Astrocyte of the hippocampus (primary cell): ENCODE measurements at regions not wholly inside any gene's neighbourhood (a gene's known extent, or its start where the extent isn't known, plus 50 kb on each side); places are given as distances from the start of the nearest gene placed in this dataset.
A peak's percentile ranks its signal among the peaks of the same experiment; 100 is the strongest.

ENCODE experiments used
- DNase-seq: peaks from one replicate; pipeline ENCODE4 v3.0.0; 2011; ENCODE audit warnings: low read depth, low spot score

GRCh38 chr14:29109589-29109988 is 343.0 kb downstream of the FOXG1 start:
- DNase-seq, result no peak

GRCh38 chr14:29111554-29111953 is 345.0 kb downstream of the FOXG1 start:
- no peak for DNase-seq

GRCh38 chr14:29123017-29123416 is 356.4 kb downstream of the FOXG1 start:
- DNase-seq, result no peak

GRCh38 chr14:29126361-29126760 is 359.8 kb downstream of the FOXG1 start:
- no peak for DNase-seq

- no peak for DNase-seq
Measured at GRCh38 chr14:29126865-29127264, 360.3 kb downstream of the FOXG1 start.

GRCh38 chr14:29140016-29140415 is 373.4 kb downstream of the FOXG1 start:
- no peak for DNase-seq

GRCh38 chr14:29144621-29145020 is 378.0 kb downstream of the FOXG1 start:
- DNase-seq, result peak; percentile 37

- no peak for DNase-seq
Measured at GRCh38 chr14:29148221-29148620, 381.6 kb downstream of the FOXG1 start.

GRCh38 chr14:29149798-29150197 is 383.2 kb downstream of the FOXG1 start:
- DNase-seq, result no peak

GRCh38 chr14:29150659-29151058 is 384.1 kb downstream of the FOXG1 start:
- no peak for DNase-seq

- no peak for DNase-seq
Measured at GRCh38 chr14:29156096-29156495, 389.5 kb downstream of the FOXG1 start.

- no peak for DNase-seq
Measured at GRCh38 chr14:29161593-29161992, 395.0 kb downstream of the FOXG1 start.

GRCh38 chr14:29163109-29163508 is 396.5 kb downstream of the FOXG1 start:
- DNase-seq, result no peak

- no peak for DNase-seq
Measured at GRCh38 chr14:29165431-29165830, 398.8 kb downstream of the FOXG1 start.

GRCh38 chr14:29166507-29166906 is 399.9 kb downstream of the FOXG1 start:
- DNase-seq, result no peak

- no peak for DNase-seq
Measured at GRCh38 chr14:29168149-29168548, 401.6 kb downstream of the FOXG1 start.

- DNase-seq, result no peak
Measured at GRCh38 chr14:29169408-29169807, 402.8 kb downstream of the FOXG1 start.

GRCh38 chr14:29175706-29176105 is 409.1 kb downstream of the FOXG1 start:
- DNase-seq, result no peak

- DNase-seq, result no peak
Measured at GRCh38 chr14:29176876-29177275, 410.3 kb downstream of the FOXG1 start.

GRCh38 chr14:29178971-29179370 is 412.4 kb downstream of the FOXG1 start:
- no peak for DNase-seq

- DNase-seq, result no peak
Measured at GRCh38 chr14:29191092-29191491, 424.5 kb downstream of the FOXG1 start.

- DNase-seq, result no peak
Measured at GRCh38 chr14:29197557-29197956, 431.0 kb downstream of the FOXG1 start.

GRCh38 chr14:29205658-29206057 is 439.1 kb downstream of the FOXG1 start:
- no peak for DNase-seq

GRCh38 chr14:29215853-29216252 is 449.3 kb downstream of the FOXG1 start:
- DNase-seq, result no peak
